A549 (cell line): ENCODE measurements at regions not wholly inside any gene's neighbourhood (a gene's known extent, or its start where the extent isn't known, plus 50 kb on each side); places are given as distances from the start of the nearest gene placed in this dataset.

Source experiments
- ATAC-seq, 2 experiments: fragments of 200-7000 bp in 1 of 2; fragments of >200 bp in 1 of 2; cut with Nextera tagmentation in 1 of 2; cut with Tn5 transposase in 1 of 2; 3 replicates each; pipeline versions ENCODE4 v1.8.0 to v1.9.1; 2018 to 2020; ENCODE audit warnings: mild to moderate bottlenecking in 1 of 2, moderate library complexity in 1 of 2
- CTCF ChIA-PET: fragments of 300-600 bp; sonication (Branson Sonifier 250); formaldehyde crosslinking; extraction: SDS; loops from one replicate; lab custom pipeline; 2021; ENCODE audit warnings: antibody characterized with exemption, inconsistent platforms; lab: Yijun Ruan, JAX
- POLR2A ChIA-PET: fragments of 350-600 bp; formaldehyde crosslinking; extraction: SDS; loops from one replicate; lab custom pipeline; 2021; ENCODE audit warnings: antibody characterized with exemption, inconsistent platforms; lab: Yijun Ruan, JAX
- DNase-seq, 2 experiments: peaks; one replicate each; pipeline versions ENCODE4 v3.0.0 to v3.0.0-alpha.2; 2011 to 2016; ENCODE audit warnings: low read depth in 1 of 2, low spot score in 1 of 2
- FAIRE-seq: peaks from 2 replicates; lab custom pipeline; 2011; peaks lifted over from hg19 to GRCh38; lab: Jason Lieb, UNC
- H3K27ac ChIP-seq, 2 experiments: fragments of >200 bp; sonication (Bioruptor Twin); formaldehyde crosslinking; 3 replicates each; pipeline ENCODE4 v1.5.1; 2016 to 2017
- H3K4me1 ChIP-seq: fragments of >200 bp; sonication (Bioruptor Twin); formaldehyde crosslinking; 3 replicates; pipeline ENCODE4 v1.6.1; 2016
- H3K4me2 ChIP-seq: fragments of >200 bp; sonication (Bioruptor Twin); formaldehyde crosslinking; 3 replicates; pipeline ENCODE4 v1.6.1; 2016
- H3K4me3 ChIP-seq: fragments of >200 bp; sonication (Bioruptor Twin); formaldehyde crosslinking; 3 replicates; pipeline ENCODE4 v1.5.1; 2016
- H3K9me3 ChIP-seq: fragments of >200 bp; sonication (Bioruptor Twin); formaldehyde crosslinking; 3 replicates; pipeline ENCODE4 v1.6.1; 2016
- CBX2 ChIP-seq: fragments of 200-600 bp; sonication (generic); IDR thresholded peaks from 2 replicates; pipeline ENCODE4 v1.6.1; 2016; ENCODE audit warnings: low read depth, mild to moderate bottlenecking, borderline replicate concordance
- CEBPB ChIP-seq, 2 experiments: fragments of >200 bp in 1 of 2; sonication (Bioruptor Twin) in 1 of 2; formaldehyde crosslinking in 1 of 2; IDR thresholded peaks; 2 replicates each; pipeline ENCODE4 v1.6.1; 2012 to 2016
- EHF ChIP-seq: fragments of 250-450 bp; sonication (Bioruptor Pico); IDR thresholded peaks from 2 replicates; pipeline ENCODE4 v1.5.0; 2020; ENCODE audit warnings: mild to moderate bottlenecking
- ESRRA ChIP-seq: fragments of 150-350 bp; IDR thresholded peaks from 2 replicates; pipeline ENCODE4 v1.6.1; 2014; ENCODE audit warnings: mild to moderate bottlenecking, low read length, borderline replicate concordance
- FOSL2 ChIP-seq, 2 experiments: fragments of 450-650 bp in 1 of 2; fragments of >200 bp in 1 of 2; sonication (Bioruptor Twin) in 1 of 2; formaldehyde crosslinking; IDR thresholded peaks; 2 replicates each; pipeline versions ENCODE4 v1.5.0 to v1.6.1; 2016 to 2020; ENCODE audit warnings: mild to moderate bottlenecking in 1 of 2, moderate library complexity in 1 of 2
- GATA3 ChIP-seq: IDR thresholded peaks from 2 replicates; pipeline ENCODE4 v1.6.1; 2012; ENCODE audit warnings: borderline replicate concordance
- HMGXB4 ChIP-seq: fragments of 250-450 bp; sonication (Bioruptor Pico); IDR thresholded peaks from 2 replicates; pipeline ENCODE4 v1.5.0; 2021; ENCODE audit warnings: mild to moderate bottlenecking, moderate library complexity, borderline replicate concordance
- HOXB13 ChIP-seq: fragments of 250-450 bp; sonication (Bioruptor Pico); IDR thresholded peaks from 2 replicates; pipeline ENCODE4 v1.5.0; 2020; ENCODE audit warnings: low read depth, mild to moderate bottlenecking, moderate library complexity
- JUN ChIP-seq, 2 experiments: fragments of >200 bp; sonication (Bioruptor Twin); formaldehyde crosslinking; IDR thresholded peaks; 2 replicates in 1 of 2; 3 replicates in 1 of 2; pipeline ENCODE4 v1.6.1; 2016 to 2017
- KDM5A ChIP-seq: fragments of 200-600 bp; sonication (generic); IDR thresholded peaks from 2 replicates; pipeline ENCODE4 v1.6.1; 2016; ENCODE audit warnings: antibody characterized with exemption, mild to moderate bottlenecking
- NFE2L2 ChIP-seq: fragments of 150-350 bp; conservative IDR thresholded peaks from 2 replicates; pipeline ENCODE4 v1.6.1; 2014; ENCODE audit warnings: low read length
- PBX3 ChIP-seq: IDR thresholded peaks from 2 replicates; pipeline ENCODE4 v1.6.1; 2012
- PHF8 ChIP-seq: fragments of 200-600 bp; sonication (generic); IDR thresholded peaks from 2 replicates; pipeline ENCODE4 v1.6.1; 2016; ENCODE audit warnings: low read depth, mild to moderate bottlenecking, antibody characterized with exemption, moderate library complexity, borderline replicate concordance
- RAD21 ChIP-seq, 2 experiments: fragments of >200 bp in 1 of 2; sonication (Bioruptor Twin) in 1 of 2; formaldehyde crosslinking in 1 of 2; IDR thresholded peaks in 1 of 2; conservative IDR thresholded peaks in 1 of 2; 2 replicates in 1 of 2; 3 replicates in 1 of 2; pipeline ENCODE4 v1.6.1; 2012 to 2018; ENCODE audit warnings: inconsistent platforms in 1 of 2
- RARB ChIP-seq: fragments of 250-450 bp; sonication (Bioruptor Pico); IDR thresholded peaks from 2 replicates; pipeline ENCODE4 v1.8.0; 2021; ENCODE audit warnings: mild to moderate bottlenecking, moderate library complexity
- REST ChIP-seq: fragments of 200-600 bp; sonication (generic); IDR thresholded peaks from 2 replicates; pipeline ENCODE4 v1.6.1; 2016; ENCODE audit warnings: antibody characterized with exemption, mild to moderate bottlenecking, moderate library complexity
- SMC3 ChIP-seq: fragments of >200 bp; sonication (Bioruptor Twin); formaldehyde crosslinking; IDR thresholded peaks from 3 replicates; pipeline ENCODE4 v1.6.1; 2018; ENCODE audit warnings: inconsistent platforms
- TFCP2L1 ChIP-seq: fragments of 250-450 bp; sonication (Bioruptor Pico); IDR thresholded peaks from 2 replicates; pipeline ENCODE4 v1.5.0; 2021; ENCODE audit warnings: mild to moderate bottlenecking
- ZC3H11A ChIP-seq: fragments of 450-650 bp; IDR thresholded peaks from 2 replicates; pipeline ENCODE4 v1.6.1; 2014; ENCODE audit warnings: antibody characterized with exemption, mild to moderate bottlenecking
- ZSCAN20 ChIP-seq: fragments of 250-450 bp; sonication (Bioruptor Pico); IDR thresholded peaks from 2 replicates; pipeline ENCODE4 v1.8.0; 2022; ENCODE audit warnings: mild to moderate bottlenecking, moderate library complexity
- WGBS: methylation state at CpG from one replicate; pipeline ENCODE4 v1.1.6; 2017; ENCODE audit errors: missing lambda C conversion rate; 5-methylcytosine and 5-hydroxymethylcytosine counted together

- no peak for ATAC-seq
- TF ChIP-seq PHF8 (no peak), RAD21 (conservative IDR thresholded peaks at IDR 0.05 in 1 of 2, IDR thresholded peaks at IDR 0.05 in 1 of 2) (no peak), KDM5A (no peak), HMGXB4 (CRISPR knock-in tag) (no peak), REST (no peak), ZSCAN20 (CRISPR knock-in tag) (no peak), ESRRA (no peak), FOSL2 (IDR thresholded peaks at IDR 0.05) (no peak), FOSL2 (CRISPR knock-in tag; IDR thresholded peaks at IDR 0.05) (no peak)
- ChIA-PET POLR2A (no interaction called here), CTCF (no interaction called here)
- Histone ChIP-seq H3K4me2 (no peak overlapping the region), H3K4me3 (no peak overlapping the region), H3K27ac (no peak overlapping the region), H3K4me1 (no peaks in the 10 kb centered on the region), H3K9me3 (no peaks in the 10 kb centered on the region; the same call in 2 of the 3 replicates)
- DNase-seq: no peak
- peak; percentile 13 for FAIRE-seq
- WGBS: 6% methylated on average over 3 of the region's 3 CpGs
These were observed 317.5 kb upstream of the MCTP2 start for GRCh38 chr15:93913871-93914270.

- DNase-seq: no peak
- no peaks in the 10 kb centered on the region for H3K4me1 ChIP-seq
- 0% methylated on average over 2 of the region's 2 CpGs for WGBS
- no peaks in the 10 kb centered on the region; the same call in 2 of the 3 replicates for H3K9me3 ChIP-seq
- POLR2A ChIA-PET: no interaction called here
- CTCF ChIA-PET: no interaction called here
- no peak overlapping the region for H3K4me3 ChIP-seq
- no peak for TF ChIP-seq RARB (CRISPR knock-in tag)
- TF ChIP-seq SMC3: no peak
- no peak for TF ChIP-seq EHF
- TF ChIP-seq PBX3: no peak
- no peak for TF ChIP-seq JUN (IDR thresholded peaks at IDR 0.05)
- no peak for TF ChIP-seq HMGXB4 (CRISPR knock-in tag)
- no peak for TF ChIP-seq CEBPB (IDR thresholded peaks at IDR 0.05)
- TF ChIP-seq CBX2: no peak
- no peak for TF ChIP-seq HOXB13 (CRISPR knock-in tag)
- no peak for TF ChIP-seq KDM5A
- TF ChIP-seq NFE2L2: no peak
- TF ChIP-seq ZC3H11A: no peak
- no peak for TF ChIP-seq TFCP2L1 (CRISPR knock-in tag)
- no peak for TF ChIP-seq GATA3
- no peak overlapping the region for H3K27ac ChIP-seq
- ATAC-seq: no peak
- H3K4me2 ChIP-seq: no peak overlapping the region
- FAIRE-seq: no peak
These were observed 318.1 kb upstream of the MCTP2 start for GRCh38 chr15:93913310-93913709.
